ENCODE measurements at regions not wholly inside any gene's neighbourhood (a gene's known extent, or its start where the extent isn't known, plus 50 kb on each side); places are given as distances from the start of the nearest gene placed in this dataset.

DNA sequence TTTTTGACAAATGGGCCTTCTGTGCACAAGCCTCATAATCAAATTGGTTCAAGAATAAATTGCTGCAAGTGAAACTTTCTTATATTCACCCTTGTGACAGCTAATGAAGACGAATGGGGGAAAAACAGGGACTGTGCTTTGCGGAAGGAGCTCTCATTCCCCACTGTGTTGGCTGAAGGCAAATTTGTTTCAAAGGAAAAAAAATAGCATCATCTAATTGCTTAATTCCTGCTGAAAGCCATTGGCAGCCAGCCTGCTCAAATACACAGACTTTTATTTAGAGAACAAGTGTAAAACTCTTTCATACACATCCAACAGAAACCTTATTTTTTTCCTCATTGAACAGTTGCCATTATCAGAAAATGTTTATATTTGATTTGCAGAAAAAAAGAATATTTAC lies 172.3 kb downstream of the ARL6IP6 start:
- TF ChIP-seq, protein P1, sequence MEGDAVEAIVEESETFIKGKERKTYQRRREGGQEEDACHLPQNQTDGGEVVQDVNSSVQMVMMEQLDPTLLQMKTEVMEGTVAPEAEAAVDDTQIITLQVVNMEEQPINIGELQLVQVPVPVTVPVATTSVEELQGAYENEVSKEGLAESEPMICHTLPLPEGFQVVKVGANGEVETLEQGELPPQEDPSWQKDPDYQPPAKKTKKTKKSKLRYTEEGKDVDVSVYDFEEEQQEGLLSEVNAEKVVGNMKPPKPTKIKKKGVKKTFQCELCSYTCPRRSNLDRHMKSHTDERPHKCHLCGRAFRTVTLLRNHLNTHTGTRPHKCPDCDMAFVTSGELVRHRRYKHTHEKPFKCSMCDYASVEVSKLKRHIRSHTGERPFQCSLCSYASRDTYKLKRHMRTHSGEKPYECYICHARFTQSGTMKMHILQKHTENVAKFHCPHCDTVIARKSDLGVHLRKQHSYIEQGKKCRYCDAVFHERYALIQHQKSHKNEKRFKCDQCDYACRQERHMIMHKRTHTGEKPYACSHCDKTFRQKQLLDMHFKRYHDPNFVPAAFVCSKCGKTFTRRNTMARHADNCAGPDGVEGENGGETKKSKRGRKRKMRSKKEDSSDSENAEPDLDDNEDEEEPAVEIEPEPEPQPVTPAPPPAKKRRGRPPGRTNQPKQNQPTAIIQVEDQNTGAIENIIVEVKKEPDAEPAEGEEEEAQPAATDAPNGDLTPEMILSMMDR (conservative IDR thresholded peaks at IDR 0.05) = no peak
- no peak overlapping the region for H3K4me3 Mint-ChIP-seq
- DNase-seq (ENCODE audit: low read depth, low spot score) = no peak
- no peaks in the 10 kb centered on the region for H3K27me3 Mint-ChIP-seq (ENCODE audit: low read depth)
- H3K36me3 Mint-ChIP-seq (ENCODE audit: low read depth) = no peaks in the 10 kb centered on the region
- no peaks in the 10 kb centered on the region for H3K4me1 Mint-ChIP-seq
- H3K27ac Mint-ChIP-seq (ENCODE audit: unreplicated experiment) = no peak overlapping the region
- H3K9me3 Mint-ChIP-seq = peaks cover 3% of the 10 kb centered on the region

DNA sequence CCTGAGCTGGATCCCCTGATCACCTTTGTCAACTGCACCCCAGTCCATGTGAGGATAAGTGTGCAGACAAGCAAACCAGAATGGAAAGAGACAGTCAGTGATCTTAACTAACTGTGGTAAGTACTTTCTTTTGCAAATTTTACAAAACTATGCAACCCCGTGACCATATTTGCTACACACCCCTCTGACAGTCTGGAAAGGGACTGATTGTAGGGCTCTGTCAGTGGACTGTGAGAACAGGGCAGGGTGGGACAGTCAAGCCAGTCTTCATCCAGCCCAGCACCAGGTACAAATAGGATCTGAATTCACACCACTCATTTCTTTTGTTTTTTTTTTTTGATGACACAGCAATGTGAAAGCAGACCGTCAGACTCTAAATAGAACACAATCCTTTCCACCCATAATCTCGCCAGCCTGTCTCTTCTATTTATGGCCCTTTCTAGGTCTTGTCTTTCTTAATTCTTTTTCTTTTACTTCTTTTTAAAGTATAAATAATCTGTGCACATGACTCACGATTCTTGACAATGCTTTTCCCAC lies 165.6 kb downstream of the ARL6IP6 start:
- H3K27me3 Mint-ChIP-seq (ENCODE audit: low read depth) = no peaks in the 10 kb centered on the region

DNA sequence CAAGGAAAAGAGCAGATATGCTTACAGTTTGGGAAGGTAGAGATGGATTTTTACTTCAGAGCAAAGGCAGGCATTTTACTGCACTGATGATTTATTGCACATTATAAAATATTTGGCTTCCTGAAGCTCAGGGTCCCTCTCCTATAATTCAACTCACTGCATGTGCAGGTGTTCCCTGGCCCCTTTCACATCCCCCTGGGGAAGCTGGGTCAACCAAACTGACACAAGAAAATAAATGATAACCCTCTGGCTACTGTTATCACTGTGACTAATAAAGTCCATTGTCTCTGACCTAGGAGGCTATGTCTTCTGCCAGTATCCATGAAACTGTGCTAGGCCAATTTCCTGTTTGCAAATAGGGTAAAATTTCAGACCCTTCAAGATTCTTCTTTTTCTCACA lies 163.1 kb downstream of the ARL6IP6 start:
- Mint-ChIP-seq H3K27me3 (ENCODE audit: low read depth) (no peaks in the 10 kb centered on the region), H3K9me3 (no peaks in the 10 kb centered on the region)
- DNase-seq (ENCODE audit: low read depth, low spot score) = no peak

More for the DNA sequence above, 165.6 kb downstream of the ARL6IP6 start:
- H3K4me1 Mint-ChIP-seq = no peaks in the 10 kb centered on the region
- DNase-seq (ENCODE audit: low read depth, low spot score) = no peak
- H3K36me3 Mint-ChIP-seq (ENCODE audit: low read depth) = no peaks in the 10 kb centered on the region
- H3K4me3 Mint-ChIP-seq = no peak overlapping the region
- TF ChIP-seq, protein P1 (conservative IDR thresholded peaks at IDR 0.05) = no peak
- no peak overlapping the region for H3K27ac Mint-ChIP-seq (ENCODE audit: unreplicated experiment)
- no peaks in the 10 kb centered on the region for H3K9me3 Mint-ChIP-seq

DNA sequence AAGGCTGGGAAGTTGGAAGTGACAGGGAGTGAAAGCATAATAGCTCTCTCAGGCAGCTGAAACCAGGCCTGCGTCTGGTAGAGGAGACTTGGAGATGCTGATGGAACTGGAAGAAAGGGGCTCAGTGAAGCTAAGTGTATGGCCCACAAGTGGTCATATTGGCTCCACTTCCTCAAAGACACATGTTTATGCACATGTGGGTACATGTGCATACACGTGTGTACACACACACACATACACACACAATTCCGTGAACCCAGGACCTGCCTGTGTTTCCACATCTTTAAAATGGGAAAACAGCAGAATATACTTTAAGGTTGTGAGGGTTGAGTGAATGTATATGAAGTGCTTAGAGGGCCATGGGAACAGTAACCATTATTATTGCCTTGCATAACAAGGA lies 160.9 kb downstream of the ARL6IP6 start:
- Mint-ChIP-seq H3K4me3 (no peak overlapping the region), H3K36me3 (ENCODE audit: low read depth) (no peaks in the 10 kb centered on the region), H3K27me3 (ENCODE audit: low read depth) (no peaks in the 10 kb centered on the region), H3K27ac (ENCODE audit: unreplicated experiment) (no peak overlapping the region), H3K9me3 (no peaks in the 10 kb centered on the region), H3K4me1 (no peaks in the 10 kb centered on the region)
- DNase-seq (ENCODE audit: low read depth, low spot score) = no peak
- TF ChIP-seq, protein P1 (conservative IDR thresholded peaks at IDR 0.05) = no peak

More for the DNA sequence above, 163.1 kb downstream of the ARL6IP6 start:
- Mint-ChIP-seq H3K4me1 (no peaks in the 10 kb centered on the region), H3K27ac (ENCODE audit: unreplicated experiment) (no peak overlapping the region), H3K4me3 (no peak overlapping the region), H3K36me3 (ENCODE audit: low read depth) (no peaks in the 10 kb centered on the region)
- TF ChIP-seq, protein P1 (conservative IDR thresholded peaks at IDR 0.05) = no peak

DNA sequence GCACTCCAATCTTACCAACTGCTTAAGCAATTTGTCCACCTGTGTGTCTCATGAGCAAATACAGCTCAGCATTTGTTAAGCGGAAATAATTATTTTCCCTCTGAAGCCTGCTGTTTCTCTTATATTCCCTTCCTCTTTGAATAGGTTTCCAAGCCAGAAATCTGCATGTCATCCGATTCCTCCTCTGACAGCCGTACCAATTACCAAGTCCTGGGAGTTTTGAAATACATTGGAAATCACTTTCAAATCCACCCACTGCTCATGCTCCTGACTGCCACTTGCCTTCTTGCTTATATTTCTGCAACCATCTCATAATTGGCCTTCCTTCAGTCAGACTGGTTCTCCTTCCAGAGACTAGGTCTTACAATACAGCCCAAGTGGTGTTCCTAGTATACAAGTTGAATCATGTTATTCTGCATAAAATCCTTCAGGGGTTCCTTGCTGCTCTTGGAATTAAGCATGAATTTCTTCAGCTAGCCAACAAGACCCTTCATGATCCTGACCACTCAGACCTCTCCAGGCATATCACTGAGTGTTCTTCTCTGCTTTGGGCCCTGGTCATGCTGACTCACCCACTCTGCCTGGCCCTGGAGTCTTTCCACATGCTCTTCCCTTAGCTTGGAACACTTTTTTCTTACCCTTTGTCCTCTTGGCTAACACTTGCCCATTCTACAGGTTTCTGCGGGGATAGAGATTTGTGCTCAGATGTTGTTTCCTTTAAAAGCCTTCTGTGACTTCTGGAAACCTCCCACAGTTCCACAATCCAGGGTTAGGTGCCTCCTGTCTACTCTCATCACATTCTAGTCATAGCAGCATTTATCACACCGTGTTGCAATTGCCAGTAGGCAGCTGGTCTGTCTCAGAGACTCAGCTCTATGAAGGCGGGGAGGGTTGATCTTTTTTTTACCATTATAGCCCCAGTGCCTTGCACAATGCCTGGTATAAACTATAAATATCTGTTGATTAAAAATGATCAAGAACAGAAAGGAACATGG lies 157.6 kb downstream of the ARL6IP6 start:
- no peaks in the 10 kb centered on the region for H3K9me3 Mint-ChIP-seq

More for the DNA sequence above, 157.6 kb downstream of the ARL6IP6 start:
- H3K27me3 Mint-ChIP-seq (ENCODE audit: low read depth) = no peaks in the 10 kb centered on the region
- no peak for DNase-seq (ENCODE audit: low read depth, low spot score)
- H3K4me1 Mint-ChIP-seq = no peaks in the 10 kb centered on the region
- H3K27ac Mint-ChIP-seq (ENCODE audit: unreplicated experiment) = no peak overlapping the region
- no peaks in the 10 kb centered on the region for H3K36me3 Mint-ChIP-seq (ENCODE audit: low read depth)
- no peak overlapping the region for H3K4me3 Mint-ChIP-seq
- TF ChIP-seq, protein P1 (conservative IDR thresholded peaks at IDR 0.05) = no peak

Measured in neural crest cell (in vitro differentiated cells).